Suppressor macrophage treated with lipopolysaccharide for 4 hours (primary cell): ENCODE measurements at regions not wholly inside any gene's neighbourhood (a gene's known extent, or its start where the extent isn't known, plus 50 kb on each side); places are given as distances from the start of the nearest gene placed in this dataset.
"Not testable (repeated sequence)": the region's sequence is repeated elsewhere in the genome, so short reads cannot be mapped to it uniquely, and the experiment has no call there.

Experiments used
- DNase-seq: peaks from one replicate; pipeline ENCODE4 v3.0.0-alpha.2; 2020

DNA sequence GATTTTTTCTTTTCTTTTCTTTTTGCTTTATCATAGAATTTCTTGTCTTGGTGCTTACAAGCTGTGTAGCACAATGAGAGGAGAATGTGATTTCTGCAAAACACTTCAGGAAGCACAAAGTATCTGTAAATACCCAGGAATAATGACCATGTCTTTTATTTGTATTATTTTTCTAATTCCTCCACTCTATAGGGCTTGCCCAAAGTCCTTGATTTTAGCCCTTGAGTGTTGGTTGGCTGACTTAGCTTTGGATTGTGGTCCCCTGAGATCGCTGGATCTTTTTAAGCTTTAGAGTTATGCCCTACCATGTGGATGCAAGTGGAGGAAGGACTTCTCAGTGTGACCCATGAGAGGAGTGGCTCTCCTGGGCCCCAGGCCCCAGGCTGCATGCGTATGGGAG, 52.2 kb downstream of the HOXC4 start:
- not testable (repeated sequence) for DNase-seq

DNA sequence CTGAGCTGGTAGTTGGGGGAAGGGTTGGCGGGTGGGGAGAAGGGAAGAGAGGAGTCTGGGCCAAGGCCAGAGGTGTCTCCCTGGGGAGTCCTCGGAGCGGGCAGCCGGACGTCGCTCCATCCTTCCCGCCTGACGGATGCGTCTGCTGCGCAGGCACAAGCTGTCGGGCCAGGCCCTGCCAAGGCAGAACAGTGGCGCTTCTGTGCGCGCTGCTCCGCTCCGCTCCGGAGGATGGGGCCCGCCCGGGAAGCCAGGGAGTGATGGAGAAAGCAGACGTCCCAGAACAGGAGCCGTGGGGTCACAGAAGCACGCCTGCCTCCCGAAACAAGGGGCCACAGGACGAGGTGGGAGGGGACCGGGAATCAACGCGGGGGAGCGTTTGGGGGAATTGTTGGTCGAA, 52.6 kb downstream of the HOXC4 start:
- DNase-seq = not testable (repeated sequence)

DNA sequence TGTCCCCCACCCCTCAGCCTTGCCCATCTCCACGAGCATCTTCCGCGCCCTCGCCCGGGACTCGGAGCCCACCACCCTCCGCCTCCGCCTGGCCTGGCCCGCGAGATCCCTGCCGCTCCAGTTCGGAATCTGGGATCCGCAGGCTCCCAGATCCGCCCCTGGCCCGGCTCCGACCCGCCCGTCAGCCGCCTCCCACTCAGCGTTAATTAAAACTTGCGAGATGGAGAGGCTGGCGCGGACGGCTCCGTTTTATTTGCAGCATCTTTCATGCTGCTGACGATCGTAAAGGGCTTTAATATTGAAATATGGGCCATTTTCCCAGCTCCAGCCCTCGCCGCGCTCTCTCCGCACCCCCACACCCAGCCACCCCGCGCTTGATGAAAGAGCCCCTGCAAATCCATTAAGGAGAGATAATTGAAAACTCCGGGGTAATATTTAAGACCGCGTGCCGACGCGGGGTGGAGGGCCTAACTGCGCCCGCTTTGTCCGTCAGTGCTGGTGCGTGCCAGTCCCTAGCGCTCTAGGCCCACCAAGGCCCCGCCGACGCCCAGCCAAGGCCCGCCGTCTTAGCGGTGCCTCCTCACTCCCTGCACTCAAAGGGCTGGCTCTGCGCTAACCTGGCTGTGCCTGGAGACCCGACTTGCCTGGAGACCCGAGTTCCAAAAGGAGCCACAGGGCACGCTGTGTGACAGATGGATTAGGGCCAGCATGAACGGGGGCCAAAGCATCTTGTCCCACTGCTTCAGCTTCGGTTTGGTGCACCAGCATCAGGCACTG, 53.4 kb downstream of the HOXC4 start:
- not testable (repeated sequence) for DNase-seq

DNA sequence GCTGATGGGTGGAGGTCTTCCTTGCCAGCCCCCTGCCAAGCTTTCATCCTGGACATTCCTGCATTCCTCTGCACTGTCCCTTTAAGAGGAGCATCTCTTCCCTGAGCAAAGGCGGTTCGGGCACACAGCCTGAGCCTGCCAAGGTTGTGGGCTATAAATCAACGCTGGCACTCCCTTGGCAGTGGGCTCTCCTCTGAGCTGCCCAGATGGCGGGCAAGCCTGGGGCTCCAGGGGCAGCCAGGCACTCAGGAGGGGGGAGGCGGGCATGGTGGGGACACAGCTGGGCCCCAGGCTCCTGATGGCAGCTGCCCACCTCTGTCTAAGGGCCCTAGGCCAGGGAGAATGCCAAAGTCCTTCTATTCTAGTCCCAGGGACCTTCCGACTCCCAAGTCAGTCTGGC, 58.7 kb downstream of the HOXC4 start:
- not testable (repeated sequence) for DNase-seq

DNA sequence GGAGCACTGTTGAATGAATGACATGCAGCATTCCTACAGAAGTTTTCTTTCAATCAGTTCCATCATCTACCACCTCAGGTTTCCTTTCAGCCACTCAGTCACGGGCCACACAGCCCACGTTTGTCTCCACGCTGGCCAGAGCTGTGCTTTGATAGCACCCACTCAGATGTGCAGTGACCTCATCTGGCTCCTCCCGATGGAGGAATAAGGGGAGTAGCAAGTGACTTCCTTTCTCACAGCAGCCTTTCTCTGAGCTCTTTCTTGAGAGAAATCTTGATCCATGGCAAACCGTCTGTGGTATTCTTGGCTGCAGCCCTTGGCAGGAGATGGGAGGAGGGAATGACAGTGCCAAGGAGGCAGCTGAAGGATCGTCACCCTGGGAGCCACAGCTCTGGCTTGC, 62.4 kb downstream of the HOXC4 start:
- peak; percentile 8 for DNase-seq

DNA sequence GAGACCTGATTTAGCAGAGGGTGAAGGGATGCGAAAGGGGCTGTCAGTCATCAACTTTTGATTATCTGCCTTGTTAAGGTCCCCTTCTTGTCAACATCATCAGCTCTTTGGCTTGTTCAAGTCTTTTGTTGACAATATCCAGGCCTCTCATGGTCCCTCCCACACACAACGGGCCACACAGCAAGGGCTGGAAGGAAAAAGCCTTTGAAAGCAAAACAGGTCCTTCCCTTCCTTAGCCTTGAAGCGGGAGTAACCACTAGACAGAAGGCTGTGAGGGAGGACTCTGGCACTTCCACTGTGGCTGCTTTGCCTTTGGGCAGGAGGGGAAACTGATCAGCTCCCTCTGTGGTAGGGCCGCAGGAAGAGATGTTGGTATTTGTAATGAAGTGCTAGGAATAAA, 63.8 kb downstream of the HOXC4 start:
- DNase-seq = not testable (repeated sequence)

DNA sequence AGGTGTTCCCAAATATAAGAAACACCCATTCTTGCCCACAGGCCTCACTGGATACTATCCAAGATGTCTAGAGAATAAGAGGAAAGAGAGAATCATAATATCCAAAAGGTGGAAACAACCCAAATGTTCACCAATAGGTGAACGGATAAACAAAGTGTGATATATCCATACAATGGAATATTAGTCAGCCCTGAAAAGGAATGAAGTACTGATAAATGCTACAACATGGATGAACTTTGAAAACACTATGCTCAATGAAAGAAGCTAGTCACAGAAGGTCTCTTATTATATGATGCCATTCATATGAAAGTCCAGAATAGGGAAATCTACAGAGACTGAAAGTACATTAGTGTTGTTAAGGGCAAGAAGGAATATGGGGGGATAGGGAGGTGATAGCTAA, 65.4 kb downstream of the HOXC4 start:
- DNase-seq = not testable (repeated sequence)

DNA sequence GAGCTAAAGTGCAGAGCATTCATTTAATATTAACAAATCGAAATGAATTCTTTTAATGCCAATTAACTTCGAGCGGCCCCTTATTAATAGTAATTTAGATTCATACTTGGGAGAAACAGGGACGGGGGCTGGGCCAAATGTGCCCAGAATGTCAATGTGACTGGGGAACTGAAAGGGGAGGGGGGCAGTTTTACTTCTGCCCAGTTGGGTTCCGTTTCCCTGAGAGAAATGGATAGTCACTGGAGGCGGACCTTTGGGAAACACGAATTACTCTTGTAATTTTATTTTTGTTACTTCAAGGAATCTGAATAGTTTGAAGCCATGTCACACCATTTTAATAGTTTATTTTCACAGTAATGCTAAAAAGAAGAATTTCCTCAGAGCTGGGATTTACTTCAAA, 64.8 kb downstream of the SMUG1 start:
- DNase-seq = peak; percentile 57

DNA sequence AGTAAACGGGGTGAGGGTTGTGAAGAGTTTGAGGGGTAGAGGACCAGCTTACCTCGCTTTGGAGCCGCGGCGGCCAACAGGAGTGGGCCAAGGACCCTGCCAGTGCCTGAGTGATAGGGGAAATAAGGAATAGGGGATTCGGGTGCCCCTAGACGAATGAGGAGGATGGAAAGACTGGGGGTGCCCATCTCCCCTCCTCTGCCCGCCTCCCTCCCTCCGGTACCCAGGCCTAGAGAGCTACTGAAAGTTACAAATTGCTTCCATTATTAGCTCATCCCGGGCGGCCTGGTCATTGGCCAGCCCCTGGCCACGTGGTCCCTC, 63.1 kb downstream of the SMUG1 start:
- not testable (repeated sequence) for DNase-seq

DNA sequence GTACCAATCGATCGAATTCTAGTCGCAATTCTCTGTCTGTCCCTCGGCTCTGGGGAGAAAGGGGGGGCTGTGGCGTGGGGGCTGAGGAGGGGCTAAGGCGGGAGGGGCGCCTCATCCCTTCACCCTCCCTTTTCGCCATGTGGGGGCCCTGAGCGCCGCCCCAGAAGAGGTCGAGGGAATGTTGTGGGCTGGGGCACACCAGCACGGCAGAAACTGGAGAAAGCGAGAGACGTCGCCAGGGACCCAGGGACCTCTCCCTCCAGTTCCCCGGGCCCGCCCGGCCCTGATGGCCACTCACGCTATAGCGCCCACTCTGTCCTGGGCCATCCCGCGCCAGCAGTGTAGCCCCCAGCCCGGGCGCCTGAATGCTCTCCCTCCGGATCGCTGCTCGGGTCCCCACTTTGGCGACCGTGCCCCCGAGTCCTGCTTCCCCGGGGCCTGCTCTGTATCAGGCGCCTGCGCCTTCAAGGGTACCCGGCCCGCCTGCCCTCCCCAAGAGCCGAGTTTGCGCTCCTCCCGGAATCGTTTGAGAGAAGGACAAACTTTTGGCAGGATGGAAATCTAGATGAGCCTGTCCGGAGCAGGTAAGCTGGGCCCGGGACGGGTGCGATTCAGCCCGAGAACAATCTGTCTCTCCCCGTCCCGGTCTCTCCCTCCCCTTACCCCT, 62.6 kb downstream of the SMUG1 start:
- DNase-seq = no peak

DNA sequence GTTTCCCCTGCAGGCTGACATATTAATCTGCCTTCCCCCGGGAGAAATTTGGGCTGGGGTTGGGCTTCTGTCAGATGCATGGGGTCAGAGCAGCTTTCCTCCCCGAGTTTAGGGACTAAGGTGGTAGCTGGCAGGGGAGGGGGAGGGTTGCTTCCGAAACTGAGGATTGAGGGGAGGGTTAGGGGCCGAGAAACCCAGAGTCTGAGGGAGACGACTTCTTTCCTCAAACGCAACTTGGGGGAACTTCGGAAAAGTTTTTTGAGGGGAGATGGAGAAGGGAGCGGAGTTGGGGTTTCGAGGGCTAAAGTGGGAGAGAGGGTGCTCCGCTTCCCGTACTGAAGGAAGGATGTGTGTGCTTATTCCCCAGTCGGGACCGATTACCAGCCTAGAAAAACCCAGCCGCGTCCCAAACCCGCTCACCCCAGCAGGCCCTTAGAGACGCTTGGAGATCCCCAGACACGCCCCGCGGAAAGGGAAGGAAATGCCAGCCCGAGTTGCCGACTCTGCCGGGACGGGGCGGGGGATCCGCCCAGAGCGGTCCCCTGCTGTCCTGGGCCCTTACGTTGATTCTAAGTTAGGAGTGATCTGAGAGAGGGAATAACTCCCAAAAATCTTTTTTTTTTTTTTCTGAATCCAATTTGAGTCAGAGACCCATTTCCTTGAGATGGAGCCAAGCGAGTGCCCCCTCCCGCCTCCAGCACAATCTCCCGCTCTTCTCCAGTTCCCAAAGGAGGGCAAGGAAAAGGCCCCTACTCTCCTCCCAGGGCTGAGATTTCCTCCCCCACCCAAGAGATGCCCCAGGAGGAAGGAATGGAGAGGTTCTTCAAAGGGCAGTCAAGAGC, 61.9 kb downstream of the SMUG1 start:
- DNase-seq = peak; percentile 68

DNA sequence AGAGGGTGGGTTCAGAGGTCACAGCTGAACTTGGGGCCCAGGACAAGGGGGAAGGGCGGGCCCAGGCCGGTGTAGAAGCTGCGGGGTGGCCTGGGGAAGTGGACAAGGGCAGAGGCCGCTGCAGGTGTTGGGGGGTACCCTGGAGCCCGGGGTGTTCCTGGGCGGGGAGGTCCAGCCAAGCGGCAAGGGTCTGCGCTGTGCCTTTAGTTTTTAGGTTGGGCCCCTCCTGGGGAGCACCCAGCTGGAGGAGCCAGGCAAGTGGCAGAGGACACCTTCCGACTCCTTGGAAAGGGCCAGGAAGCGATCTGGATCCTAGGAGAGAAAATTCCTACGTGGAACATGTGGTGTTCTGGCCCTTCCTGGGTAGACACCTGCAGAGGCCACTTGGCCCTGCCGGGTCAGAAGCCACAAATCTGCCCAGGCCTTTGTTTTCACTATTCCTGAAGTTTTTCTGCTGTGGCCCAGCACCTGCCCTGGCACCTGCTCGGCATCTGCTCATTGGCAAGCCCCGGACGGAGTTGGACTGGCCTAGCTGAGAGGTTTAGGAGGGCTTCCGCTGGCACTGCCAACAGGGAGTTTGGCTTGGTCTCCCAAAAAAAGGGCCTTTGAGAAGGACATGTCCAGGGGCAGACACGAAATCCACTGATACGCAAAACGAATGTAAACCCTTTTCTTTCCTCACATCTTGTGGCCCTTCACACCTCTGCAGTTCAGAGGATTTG, 61.1 kb downstream of the SMUG1 start:
- no peak for DNase-seq

DNA sequence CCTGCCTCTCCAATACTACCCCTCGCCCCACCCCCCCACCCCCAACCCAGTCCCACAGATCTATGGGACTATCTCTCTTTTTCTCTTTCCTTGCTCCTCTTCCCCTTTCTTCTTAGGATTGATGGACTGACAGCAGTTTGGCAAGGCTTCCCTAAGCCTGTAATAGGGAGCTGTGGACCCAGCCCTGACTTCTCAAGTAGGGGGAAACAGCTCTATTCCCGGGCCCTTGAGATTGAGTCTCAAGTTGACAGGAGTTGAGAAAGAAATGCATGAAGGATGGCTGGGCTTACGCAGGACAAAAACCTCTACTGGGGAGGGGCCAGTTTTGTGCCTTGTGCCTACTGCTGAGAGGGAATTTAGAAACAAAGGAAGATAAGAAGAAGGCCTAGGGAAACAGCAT, 60.4 kb downstream of the SMUG1 start:
- no peak for DNase-seq

DNA sequence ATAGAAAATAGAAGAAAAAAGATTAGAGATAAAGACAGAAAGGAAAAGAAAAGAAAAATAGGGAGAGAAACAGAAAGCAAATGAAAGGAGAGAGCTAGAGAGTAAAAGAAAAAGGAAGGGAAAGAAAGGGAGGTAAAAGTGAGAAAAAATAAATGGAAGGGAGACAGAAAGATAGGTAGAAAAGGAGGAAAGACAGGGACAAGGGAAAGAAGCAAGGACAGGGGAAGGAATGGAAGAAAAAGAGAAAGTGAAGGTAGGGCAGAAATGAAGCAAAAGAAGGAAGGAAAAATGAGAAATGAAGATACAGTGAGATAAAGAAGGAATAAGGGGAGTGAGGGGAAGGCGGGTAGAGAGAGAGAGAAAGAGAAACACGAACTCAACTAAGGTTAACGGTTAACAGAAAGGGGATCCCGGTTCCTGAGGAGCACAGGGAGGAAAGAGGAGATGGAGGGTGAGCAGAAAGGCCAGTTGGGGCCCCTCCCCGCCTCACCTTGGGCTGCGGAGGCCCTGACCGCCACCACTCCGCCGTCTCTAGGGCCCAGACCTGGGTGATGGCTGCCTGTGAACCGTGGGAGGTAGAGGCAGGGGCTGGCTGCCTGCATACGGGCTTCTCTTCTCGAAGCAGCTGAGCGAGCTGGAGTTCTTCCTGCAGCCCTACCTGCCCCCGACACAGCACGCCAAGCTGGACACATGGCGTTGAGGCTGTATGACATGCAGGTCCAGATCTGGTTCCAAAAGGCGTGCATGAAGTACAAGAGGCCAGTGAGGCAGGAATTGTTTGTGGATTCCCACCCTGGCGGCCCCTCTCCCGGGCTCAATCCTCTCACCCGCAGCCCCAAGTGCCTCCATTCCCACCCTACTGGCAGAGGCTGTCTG, 59.5 kb downstream of the SMUG1 start:
- no peak for DNase-seq
